HUDEP-2 (cell line): ENCODE measurements at regions not wholly inside any gene's neighbourhood (a gene's known extent, or its start where the extent isn't known, plus 50 kb on each side); places are given as distances from the start of the nearest gene placed in this dataset.

ENCODE experiments used
- DNase-seq, 76 experiments: peaks; one replicate each; lab custom pipeline; 2025; ENCODE audit not compliant: unreplicated experiment in 76 of 76; lab: John Stamatoyannopoulos, UW

DNA sequence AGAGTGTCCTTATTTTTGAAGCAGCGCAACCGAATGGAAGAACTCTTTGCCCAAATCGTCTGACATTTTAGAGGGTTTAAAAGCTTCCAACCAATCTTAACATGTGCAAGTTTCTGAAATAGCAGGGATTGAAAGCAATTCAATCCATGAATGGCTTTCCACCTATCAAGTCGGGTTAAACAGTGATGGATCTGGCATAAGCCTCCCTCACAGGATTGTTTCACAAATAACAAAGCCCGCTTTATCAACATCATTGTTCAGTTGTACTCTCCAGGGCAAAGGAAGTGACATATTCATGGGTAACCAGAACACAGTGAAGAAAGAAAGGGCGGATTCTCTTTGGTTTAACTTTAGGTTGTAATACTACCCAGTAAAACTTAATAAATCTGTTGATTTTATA is 497.3 kb downstream of the MTRR start:
- no peak for DNase-seq

DNA sequence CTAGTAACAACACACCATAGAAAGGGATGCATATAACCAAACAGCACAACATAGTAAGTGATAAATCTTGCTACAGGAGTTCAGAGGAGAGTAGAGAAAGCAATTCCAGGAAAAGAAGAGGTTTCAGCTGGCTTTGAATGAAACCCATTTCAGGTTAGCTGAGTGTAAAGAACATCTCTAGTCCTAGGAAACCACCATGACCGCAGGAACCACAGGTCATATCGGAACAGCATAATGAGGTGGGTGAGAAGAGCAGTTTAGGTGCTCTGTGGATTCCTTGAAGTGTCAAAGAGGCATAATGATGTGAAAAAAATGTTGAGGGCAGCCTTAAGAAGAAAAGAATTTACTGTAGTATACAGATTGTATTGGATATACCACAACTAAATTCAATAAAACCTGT is 507.5 kb downstream of the MTRR start:
- no peak for DNase-seq

GRCh38 chr5:8381972-8382371 is 513.0 kb downstream of the MTRR start:
- no peak for DNase-seq

DNA sequence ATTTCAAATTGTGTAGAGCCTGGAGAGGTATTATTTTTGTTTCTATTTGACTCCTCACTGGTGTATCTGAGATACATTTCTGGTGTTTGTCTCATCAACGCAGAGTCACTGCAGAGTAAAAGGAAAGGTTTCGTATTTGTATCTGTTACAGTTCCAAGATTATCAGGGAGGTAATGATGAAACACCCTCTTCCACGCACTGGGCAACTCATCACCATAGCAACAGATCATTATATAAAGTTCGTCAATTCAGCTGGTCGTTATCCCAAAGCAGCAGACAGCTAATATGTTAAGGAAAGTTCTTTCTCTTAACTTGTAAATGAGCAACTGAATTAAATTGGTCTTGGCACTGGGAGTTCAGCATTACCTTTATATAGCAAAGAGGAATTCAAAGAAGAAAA is 513.5 kb downstream of the MTRR start:
- DNase-seq: no peak

- DNase-seq: no peak
Observed at GRCh38 chr5:8383616-8384015, 514.7 kb downstream of the MTRR start.

DNA sequence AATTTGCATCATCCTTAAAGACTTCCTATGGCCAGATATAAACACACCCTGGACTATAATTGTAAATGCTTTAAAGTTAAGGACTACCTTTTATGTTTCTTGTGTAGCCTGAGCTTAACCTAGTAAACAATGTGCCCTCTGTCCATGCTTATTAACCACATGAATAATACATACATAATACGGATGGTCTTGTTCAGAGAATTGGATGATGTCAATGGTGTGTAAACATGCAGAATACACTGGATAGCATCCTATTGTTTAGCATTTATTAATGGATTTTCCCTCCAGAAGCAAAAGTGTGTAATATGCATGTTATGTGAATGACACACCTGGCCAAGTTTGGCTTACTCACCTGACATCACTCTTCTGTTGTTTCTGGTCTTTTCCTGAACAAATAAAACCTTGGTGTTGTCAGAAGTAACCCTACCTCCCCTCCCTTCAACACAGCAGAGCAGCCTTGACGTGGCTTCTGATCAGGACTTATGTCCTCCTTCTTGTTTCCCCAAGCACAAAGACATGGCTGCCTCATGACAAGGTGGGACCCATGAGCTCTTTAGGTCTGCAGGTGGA is 517.9 kb downstream of the MTRR start:
- DNase-seq: no peak

- DNase-seq: peak in 1 of 76 experiments; percentile 1
Observed at GRCh38 chr5:8391911-8392310, 523.0 kb downstream of the MTRR start.

DNA sequence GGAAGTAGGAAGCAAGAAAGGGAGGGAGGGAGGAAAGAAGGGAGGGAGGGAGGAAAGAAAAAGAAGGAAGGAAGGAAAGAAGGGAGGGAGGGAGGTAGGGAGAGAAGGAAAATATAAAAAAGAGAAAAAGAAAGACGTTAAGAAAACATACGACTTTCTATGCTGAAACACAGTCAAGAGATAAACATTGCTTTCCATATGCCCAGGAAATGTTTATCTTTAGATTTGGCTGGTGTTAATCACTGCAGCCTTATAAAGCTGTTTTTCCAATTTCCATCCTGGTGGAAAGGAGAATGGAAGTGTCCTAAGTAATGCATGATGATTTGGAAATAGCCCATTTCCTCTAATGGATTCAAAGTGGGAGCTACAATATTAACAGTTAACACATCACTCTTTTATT is 524.3 kb downstream of the MTRR start:
- DNase-seq: no peak

DNA sequence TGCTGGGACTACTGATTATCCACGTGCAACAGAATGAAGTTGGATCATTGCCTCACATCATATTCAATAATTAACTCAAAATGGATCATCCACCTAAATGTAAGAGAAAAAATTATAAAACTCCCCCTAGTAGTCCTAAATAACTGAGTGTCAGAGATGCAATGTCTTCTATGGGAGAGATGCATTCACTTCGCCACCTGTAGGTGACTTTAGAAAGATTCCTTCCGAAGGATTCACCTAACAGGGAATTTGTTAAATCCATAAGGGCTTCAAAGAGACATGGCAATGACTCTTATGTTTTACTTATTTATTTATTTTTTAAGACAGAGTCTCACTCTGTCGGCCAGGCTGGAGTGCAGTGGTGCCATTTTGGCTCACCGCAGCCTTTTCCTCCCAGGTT is 526.0 kb downstream of the MTRR start:
- DNase-seq: no peak

GRCh38 chr5:8396246-8396645 is 527.3 kb downstream of the MTRR start:
- DNase-seq: no peak

GRCh38 chr5:8396756-8397155 is 527.8 kb downstream of the MTRR start:
- DNase-seq: no peak

DNA sequence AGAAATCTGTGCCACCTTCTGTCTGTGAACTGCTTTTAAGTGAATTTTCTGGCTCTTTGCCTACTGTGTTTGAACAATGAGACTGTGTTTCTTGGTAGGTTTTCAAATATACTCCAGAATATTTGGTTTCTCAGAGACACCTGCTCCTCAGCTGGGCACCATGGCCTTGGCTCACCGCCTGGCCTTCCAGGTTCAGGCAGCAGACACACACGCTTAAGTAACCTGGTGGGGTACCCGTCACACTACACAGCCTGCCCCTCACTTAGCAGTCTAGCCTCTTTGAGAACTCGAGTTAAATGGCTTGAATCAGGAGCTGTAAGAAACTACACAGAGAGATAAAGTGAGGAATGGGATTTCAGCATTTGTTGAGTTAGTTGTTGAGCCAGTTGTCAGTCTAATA is 530.5 kb downstream of the MTRR start:
- no peak for DNase-seq

DNA sequence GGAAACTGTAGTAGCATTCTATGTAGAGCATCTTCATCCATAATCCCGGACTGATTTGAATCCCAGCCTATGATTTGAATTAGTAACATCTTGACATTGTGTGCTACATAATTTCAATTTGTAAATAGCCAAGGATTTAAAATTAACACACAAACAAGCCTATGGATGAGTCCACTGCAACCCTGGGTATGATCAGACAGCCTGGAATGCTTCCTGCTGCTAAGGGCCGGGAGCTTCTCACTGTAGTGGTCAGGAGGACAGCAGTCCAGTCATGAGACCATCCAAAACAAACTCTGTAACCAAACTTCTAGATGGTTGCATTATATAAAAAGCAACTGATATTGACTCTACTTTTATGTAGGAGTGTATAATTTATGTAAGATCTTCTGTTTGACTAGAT is 539.3 kb downstream of the MTRR start:
- no peak for DNase-seq

DNA sequence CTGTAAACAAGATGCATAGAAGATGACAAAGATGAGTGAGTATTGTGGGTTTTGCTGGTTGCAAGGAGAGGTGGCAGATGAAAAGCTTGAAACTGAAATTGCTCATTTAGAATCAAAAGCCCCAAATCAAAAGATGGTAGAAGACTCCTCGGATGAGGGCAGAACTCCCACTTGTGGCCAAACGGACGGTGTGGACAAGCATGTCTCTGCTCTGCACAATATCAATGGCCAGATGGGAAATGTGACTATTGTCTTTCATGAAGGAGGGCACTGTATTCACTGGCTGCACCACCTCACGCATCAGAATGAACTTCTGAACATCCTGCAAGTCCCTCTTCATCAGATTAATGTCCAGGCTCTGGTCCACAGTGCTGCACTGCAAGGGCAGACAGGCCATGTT is 541.7 kb downstream of the MTRR start:
- DNase-seq: no peak

DNA sequence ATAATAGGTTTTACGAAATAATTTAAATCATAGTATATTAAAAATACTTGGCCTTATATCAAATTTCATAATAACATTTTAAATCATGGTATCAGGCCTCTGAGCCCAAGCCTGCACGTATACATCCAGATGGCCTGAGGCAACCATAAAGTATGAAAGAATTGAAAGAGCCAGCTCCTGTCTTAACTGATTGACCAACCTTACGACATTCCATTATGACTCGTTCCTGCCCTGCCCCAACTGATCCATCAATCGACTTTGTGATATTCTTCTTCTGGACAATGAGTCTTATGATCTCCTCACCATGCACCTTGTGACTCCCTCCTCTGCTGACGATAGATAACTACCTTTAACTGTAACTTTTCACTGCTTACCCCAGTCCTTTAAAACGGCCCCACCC is 545.0 kb downstream of the MTRR start:
- DNase-seq: no peak

- DNase-seq: no peak
Observed at GRCh38 chr5:8417316-8418048, 548.5 kb downstream of the MTRR start.

DNA sequence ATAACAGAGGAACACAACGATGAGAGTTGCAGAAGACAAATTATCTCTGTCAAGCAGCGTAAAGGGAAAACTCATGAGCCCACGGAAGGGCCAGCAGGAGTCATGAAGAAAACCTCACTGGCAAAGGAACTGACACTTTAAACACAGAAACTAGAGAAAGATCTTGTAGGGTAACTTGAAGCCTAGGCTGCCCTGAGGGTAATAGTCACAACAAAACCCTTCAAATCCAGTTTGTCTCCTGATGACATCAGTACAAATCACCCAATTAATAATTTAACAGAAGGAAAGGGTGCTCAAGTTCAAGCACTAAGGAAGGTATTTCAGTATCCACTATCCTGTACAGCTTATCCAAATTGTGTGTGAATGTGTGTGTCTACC is 549.1 kb downstream of the MTRR start:
- no peak for DNase-seq

- no peak for DNase-seq
Observed at GRCh38 chr5:8429778-8430758, 561.1 kb downstream of the MTRR start.

GRCh38 chr5:8434501-8434900 is 565.6 kb downstream of the MTRR start:
- no peak for DNase-seq

DNA sequence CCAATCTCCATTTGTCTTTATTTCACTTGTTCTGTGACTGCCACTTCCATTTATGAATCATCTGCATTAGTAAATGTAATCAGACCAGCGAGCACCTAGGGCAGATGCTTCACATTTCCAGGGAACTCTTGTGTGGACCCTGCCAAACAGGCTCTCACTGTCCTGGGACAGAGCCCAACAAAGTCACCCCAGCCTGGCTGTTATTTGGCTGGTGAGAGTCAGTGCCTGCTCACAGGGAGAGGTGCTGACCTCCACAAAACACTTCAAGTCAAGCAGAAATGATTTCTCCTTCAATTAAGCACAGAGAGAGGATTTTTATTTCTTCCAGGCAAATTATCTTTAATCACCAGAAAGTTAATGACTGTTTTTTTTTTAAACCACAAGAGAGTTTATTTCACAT is 568.0 kb downstream of the MTRR start:
- no peak for DNase-seq

DNA sequence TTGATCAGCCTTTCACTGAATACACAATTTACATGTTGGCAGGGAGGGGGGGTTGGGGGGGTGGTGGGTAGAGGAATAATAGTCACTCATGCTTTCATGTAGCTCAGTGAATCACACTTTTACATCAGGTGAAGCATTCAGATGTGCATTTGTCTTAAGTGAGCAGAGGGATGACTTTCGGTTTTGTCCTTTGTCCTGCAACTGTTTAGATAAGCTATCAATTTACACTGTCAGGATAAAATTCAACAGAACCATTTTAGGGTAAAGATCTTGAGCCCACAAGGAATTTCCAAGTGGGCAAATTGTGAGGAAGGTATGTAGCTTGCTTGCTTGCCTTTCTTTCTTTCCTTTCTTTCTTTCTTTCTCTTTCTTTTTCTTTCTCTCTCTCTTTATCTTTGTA is 576.2 kb downstream of the MTRR start:
- DNase-seq: peak in 1 of 76 experiments; percentile 2

- DNase-seq: no peak
Observed at GRCh38 chr5:8446179-8446578, 577.2 kb downstream of the MTRR start.
